ENCODE measurements at regions not wholly inside any gene's neighbourhood (a gene's known extent, or its start where the extent isn't known, plus 50 kb on each side); places are given as distances from the start of the nearest gene placed in this dataset.

DNA sequence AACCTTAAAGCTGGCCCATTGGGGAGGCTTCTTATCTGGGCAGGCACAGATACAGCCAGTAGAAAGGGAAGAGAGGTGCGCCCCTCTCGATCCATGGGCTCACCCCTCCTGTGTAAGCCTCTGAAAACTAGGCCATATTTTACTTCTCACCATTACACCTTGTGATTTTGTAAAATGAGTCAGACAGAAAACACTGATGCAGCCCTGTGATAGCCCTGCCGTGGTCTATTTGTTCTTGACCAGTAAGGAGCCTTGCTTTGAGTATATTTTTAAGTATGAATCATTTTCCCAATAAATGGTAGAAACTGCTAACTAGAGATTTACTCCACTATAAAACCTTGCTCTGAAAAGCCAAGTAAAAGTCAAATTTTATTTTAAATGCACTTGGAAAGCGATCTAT is 329.8 kb upstream of the MBL2 start:
- H3K4me3 ChIP-seq (ENCODE audit: low read depth, low read length), result no peak overlapping the region
- TF ChIP-seq, protein P1, sequence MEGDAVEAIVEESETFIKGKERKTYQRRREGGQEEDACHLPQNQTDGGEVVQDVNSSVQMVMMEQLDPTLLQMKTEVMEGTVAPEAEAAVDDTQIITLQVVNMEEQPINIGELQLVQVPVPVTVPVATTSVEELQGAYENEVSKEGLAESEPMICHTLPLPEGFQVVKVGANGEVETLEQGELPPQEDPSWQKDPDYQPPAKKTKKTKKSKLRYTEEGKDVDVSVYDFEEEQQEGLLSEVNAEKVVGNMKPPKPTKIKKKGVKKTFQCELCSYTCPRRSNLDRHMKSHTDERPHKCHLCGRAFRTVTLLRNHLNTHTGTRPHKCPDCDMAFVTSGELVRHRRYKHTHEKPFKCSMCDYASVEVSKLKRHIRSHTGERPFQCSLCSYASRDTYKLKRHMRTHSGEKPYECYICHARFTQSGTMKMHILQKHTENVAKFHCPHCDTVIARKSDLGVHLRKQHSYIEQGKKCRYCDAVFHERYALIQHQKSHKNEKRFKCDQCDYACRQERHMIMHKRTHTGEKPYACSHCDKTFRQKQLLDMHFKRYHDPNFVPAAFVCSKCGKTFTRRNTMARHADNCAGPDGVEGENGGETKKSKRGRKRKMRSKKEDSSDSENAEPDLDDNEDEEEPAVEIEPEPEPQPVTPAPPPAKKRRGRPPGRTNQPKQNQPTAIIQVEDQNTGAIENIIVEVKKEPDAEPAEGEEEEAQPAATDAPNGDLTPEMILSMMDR (conservative IDR thresholded peaks at IDR 0.05; ENCODE audit: low read depth, low read length), result no peak
- DNase-seq (ENCODE audit: low read depth), result no peak

DNA sequence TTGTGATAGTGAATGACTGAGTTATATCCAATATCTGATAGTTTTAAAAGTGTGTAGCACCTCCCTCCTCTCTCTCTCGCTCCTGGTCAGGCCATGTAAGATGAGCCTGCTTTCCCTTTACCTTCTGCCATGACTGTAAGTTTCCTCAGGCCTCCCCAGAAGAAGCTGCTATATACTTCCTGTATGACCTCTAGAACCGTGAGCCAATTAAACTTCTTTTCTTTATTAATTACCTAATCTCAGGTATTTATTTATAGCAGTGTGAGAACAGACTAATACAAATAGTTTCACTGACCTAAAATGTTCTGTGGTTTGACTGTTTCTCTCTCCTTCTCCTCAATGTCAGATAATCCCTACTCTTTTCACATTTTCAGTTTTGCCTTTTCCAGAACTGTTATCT is 321.3 kb upstream of the MBL2 start:
- DNase-seq (ENCODE audit: low read depth), result no peak
- H3K4me3 ChIP-seq (ENCODE audit: low read depth, low read length), result no peak overlapping the region
- TF ChIP-seq, protein P1 (conservative IDR thresholded peaks at IDR 0.05; ENCODE audit: low read depth, low read length), result no peak

DNA sequence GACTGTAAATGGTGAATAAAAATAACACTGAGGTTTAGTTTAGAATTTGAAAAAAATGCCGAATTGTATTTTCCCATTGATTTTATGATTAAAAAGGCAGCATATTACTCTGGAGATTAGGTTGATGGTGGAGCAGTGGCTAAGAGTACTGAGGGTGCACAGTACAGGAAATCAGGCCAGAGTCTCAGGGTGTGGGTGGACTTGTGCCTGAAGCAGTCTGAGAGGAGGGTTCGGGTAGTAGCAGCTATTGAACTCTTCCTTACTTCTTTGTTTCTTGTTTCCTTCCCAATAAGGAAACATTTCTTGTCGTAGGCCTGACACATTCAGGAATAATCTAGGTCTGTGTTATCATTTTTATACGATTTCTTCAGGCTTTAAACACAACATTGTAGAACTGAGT is 319.0 kb upstream of the MBL2 start:
- no peak for DNase-seq (ENCODE audit: low read depth)
- TF ChIP-seq, protein P1 (conservative IDR thresholded peaks at IDR 0.05; ENCODE audit: low read depth, low read length), result no peak
- no peak overlapping the region for H3K4me3 ChIP-seq (ENCODE audit: low read depth, low read length)

DNA sequence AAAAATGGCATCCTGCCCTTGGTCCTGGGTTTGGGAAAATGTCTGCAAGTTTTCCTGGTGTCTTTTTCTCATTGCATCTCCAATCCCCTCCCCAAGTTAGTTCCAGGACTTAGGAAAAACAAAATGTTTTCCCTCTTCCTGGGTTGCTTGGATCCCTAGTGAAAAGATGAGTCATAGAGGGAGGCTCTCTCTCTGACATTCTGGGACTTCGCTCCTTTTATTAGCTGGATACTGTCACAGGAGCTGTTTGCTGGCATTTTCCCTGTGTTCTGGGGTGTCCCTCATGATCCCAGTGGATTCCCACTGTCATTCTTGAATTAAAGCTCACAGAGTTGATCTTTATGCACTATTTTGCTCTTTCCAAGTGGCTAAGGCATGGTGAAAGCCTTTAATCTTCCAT is 316.4 kb upstream of the MBL2 start:
- TF ChIP-seq, protein P1 (conservative IDR thresholded peaks at IDR 0.05; ENCODE audit: low read depth, low read length), result no peak
- no peak overlapping the region for H3K4me3 ChIP-seq (ENCODE audit: low read depth, low read length)
- no peak for DNase-seq (ENCODE audit: low read depth)

DNA sequence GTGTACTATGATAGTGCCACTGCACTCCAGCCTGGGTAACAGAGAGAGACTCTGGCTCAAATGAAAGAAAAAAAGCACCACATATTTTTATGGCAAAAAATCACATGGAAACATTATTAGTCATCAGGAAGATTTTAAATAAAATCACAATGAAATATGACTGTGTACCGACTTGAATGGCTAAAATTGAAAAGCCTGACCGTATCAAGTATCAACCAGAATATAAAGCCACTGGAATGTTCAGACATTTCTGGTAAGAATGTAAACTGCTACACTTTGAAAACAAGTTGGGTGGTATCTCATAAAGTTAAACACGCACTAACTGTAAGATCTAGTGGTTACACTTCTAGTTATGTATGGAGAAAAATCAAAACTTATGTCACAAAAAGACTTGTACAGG is 306.7 kb upstream of the MBL2 start:
- TF ChIP-seq, protein P1 (conservative IDR thresholded peaks at IDR 0.05; ENCODE audit: low read depth, low read length), result no peak
- no peak for DNase-seq (ENCODE audit: low read depth)
- H3K4me3 ChIP-seq (ENCODE audit: low read depth, low read length), result no peak overlapping the region

DNA sequence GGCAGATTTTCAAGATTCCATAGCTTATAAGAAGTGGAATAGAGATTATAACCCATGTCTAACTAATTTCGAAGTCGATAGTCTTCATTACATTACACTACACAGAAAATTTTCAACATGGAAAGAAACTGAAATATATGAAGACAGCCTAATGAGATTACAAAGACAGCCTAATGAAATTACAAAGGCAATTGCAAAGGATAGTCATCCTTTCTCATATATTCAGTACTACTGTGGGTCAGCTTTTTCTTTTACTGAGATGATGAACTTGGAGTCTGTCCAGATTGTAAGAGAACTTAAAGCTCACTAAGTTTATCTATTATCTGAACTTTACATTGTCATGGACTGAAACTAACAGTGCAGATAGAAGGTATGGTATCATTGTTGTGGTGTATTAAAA is 304.4 kb upstream of the MBL2 start:
- no peak for DNase-seq (ENCODE audit: low read depth)
- no peak overlapping the region for H3K4me3 ChIP-seq (ENCODE audit: low read depth, low read length)
- TF ChIP-seq, protein P1 (conservative IDR thresholded peaks at IDR 0.05; ENCODE audit: low read depth, low read length), result no peak

DNA sequence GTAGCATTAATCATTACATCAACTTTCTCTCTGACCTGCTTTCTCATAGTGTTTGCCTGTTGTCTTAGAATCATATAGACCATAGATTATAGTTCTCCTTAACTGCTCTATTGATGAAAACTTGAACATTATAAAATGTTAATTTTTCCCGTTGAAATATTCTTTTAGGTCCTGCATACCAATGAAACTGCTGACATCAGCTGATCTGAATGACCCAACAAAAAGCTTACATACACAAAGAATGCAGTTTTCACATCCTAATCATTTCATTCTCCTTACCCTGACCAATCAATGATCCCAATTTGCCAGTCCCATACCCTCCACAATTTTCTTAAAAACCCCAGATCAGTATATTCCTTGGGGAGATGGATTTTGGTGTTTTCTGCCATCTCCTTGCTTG is 302.9 kb upstream of the MBL2 start:
- H3K4me3 ChIP-seq (ENCODE audit: low read depth, low read length), result no peak overlapping the region
- no peak for DNase-seq (ENCODE audit: low read depth)
- TF ChIP-seq, protein P1 (conservative IDR thresholded peaks at IDR 0.05; ENCODE audit: low read depth, low read length), result no peak
